ENCODE measurements at regions not wholly inside any gene's neighbourhood (a gene's known extent, or its start where the extent isn't known, plus 50 kb on each side); places are given as distances from the start of the nearest gene placed in this dataset.

- Mint-ChIP-seq H3K4me3 (no peak overlapping the region), H3K9me3 (peaks cover 14% of the 10 kb centered on the region), H3K4me1 (no peaks in the 10 kb centered on the region), H3K36me3 (ENCODE audit: low read depth) (no peaks in the 10 kb centered on the region), H3K27ac (no peak overlapping the region), H3K27me3 (no peaks in the 10 kb centered on the region)
- ATAC-seq = no peak
- no peak for DNase-seq
Observed at GRCh38 chr10:107238275-107238674, 73.8 kb upstream of the SORCS1 start.

- ATAC-seq (no peak), DNase-seq (no peak)
- Mint-ChIP-seq H3K36me3 (ENCODE audit: low read depth) (no peaks in the 10 kb centered on the region), H3K4me3 (no peak overlapping the region), H3K9me3 (peaks cover 24% of the 10 kb centered on the region), H3K4me1 (no peaks in the 10 kb centered on the region), H3K27me3 (no peaks in the 10 kb centered on the region), H3K27ac (no peak overlapping the region)
Observed at GRCh38 chr10:107232013-107232412, 67.5 kb upstream of the SORCS1 start.

- no peaks in the 10 kb centered on the region for H3K36me3 Mint-ChIP-seq (ENCODE audit: low read depth)
- no peaks in the 10 kb centered on the region for H3K27me3 Mint-ChIP-seq
- ATAC-seq = no peak
- peaks cover 20% of the 10 kb centered on the region for H3K9me3 Mint-ChIP-seq
- no peak overlapping the region for H3K27ac Mint-ChIP-seq
- no peak for DNase-seq
- no peaks in the 10 kb centered on the region for H3K4me1 Mint-ChIP-seq
- H3K4me3 Mint-ChIP-seq = no peak overlapping the region
Observed at GRCh38 chr10:107230887-107231286, 66.4 kb upstream of the SORCS1 start.

- Mint-ChIP-seq H3K9me3 (peaks cover 12% of the 10 kb centered on the region), H3K4me1 (no peaks in the 10 kb centered on the region), H3K27me3 (no peaks in the 10 kb centered on the region), H3K27ac (no peak overlapping the region), H3K4me3 (no peak overlapping the region), H3K36me3 (ENCODE audit: low read depth) (no peaks in the 10 kb centered on the region)
- ATAC-seq = no peak
- DNase-seq = no peak
Observed at GRCh38 chr10:107215681-107216080, 51.2 kb upstream of the SORCS1 start.

All from activated naive CD8-positive, alpha-beta T cell treated with anti-CD3 and anti-CD28 coated beads, Interleukin-2, amount 50 U/mL, for 24 hours (primary cell).